NCI-H1930 (cell line): ENCODE measurements at regions not wholly inside any gene's neighbourhood (a gene's known extent, or its start where the extent isn't known, plus 50 kb on each side); places are given as distances from the start of the nearest gene placed in this dataset.
"Not testable (repeated sequence)": the region's sequence is repeated elsewhere in the genome, so short reads cannot be mapped to it uniquely, and the experiment has no call there.

ENCODE experiments used
- DNase-seq, 2 experiments: peaks; one replicate each; lab custom pipeline; 2025; lab: John Stamatoyannopoulos, UW

DNA sequence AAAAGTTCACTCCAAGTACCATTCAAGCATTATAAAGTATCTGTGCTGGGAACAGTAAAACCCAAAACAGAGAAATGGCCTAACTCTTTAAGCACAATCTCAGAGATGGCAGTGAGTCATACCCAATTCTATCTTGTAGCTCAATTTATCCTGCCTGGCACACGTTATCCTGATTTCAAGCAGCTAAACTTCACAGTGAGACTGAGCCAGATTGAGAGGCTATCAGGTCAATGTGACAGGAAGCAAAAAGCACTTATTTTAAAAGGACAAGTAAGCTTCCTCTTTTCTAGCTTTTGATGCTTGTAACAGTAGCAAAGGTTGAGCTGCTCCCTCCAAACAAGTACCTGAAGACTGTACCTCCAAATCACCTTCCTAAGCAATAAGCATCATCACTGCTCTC, 324.9 kb downstream of the NAF1 start:
- DNase-seq, result no peak

DNA sequence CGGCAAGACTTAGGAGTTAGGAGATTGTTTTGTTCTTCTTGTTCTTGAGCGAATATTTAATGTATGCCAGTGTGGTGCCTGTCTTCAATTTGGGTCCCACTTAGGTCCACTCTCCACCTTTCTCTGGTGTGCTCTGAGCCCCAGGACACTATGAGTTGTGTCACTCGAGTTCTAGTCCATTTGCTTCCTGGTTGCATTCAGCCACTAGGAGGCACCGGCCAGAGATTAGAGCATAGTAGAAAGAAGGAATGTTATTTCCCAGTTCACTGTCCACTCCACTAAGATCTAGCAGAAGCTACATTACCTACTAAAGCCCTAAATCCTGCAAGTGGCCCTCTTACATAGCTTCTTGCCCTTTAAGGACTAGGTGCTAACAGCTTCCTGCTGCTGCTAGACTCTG, 326.9 kb downstream of the NAF1 start:
- no peak for DNase-seq

DNA sequence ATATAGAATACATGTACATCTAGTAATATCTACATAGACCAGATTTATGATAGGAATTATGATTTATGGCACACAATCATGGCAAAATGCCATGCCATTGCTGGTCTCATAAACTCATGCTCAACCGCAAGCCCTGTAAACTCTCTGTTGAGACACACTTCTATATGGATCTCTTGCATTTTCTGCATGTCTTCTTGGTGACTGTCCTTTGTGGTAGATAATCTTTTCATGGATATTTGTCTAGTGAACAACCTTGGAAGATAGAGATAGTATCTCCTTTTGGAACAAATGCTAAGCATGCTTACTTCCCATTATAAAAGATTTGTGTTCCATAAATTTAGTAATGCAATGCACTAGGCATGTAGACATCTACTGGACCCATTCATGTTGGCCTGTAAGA, 328.0 kb downstream of the NAF1 start:
- DNase-seq, result no peak

DNA sequence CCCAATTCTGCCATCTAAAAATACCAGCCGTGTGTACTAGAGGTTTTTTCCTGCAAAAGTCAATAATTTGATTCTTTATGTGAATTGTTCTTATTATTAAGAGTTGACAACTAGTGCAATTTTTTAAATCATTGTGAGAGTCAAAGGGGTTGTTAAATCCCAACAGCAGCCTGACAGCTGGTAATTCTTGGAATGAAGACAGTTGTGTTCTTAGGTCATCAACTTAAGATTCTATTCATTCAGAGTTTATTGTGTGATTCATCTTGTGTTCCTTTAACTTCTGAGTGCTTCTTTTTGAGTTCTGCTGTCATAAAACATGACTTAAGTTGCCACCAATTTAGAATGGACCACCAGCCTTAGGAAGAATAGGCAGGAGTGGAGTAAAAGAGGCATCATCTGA, 329.0 kb downstream of the NAF1 start:
- DNase-seq, result no peak

DNA sequence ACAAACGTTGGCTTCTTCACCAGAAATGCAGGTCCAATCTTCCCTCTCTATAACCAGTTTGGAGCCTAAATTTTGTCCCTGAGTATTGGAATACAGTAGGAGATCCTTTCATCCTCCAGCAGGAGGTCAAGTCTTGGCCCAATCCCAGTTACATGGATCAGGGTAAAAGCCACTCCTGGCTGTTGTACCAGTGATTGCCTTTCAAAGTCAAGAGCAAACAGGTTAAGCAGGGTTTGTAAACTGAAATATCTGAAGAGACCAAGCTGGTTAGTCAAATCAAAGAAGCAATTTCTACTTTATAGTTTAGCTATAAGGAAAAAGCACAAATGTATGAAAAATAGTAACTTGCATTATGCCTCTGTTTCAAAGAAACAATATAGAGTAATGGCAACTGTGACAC, 329.4 kb downstream of the NAF1 start:
- no peak for DNase-seq

DNA sequence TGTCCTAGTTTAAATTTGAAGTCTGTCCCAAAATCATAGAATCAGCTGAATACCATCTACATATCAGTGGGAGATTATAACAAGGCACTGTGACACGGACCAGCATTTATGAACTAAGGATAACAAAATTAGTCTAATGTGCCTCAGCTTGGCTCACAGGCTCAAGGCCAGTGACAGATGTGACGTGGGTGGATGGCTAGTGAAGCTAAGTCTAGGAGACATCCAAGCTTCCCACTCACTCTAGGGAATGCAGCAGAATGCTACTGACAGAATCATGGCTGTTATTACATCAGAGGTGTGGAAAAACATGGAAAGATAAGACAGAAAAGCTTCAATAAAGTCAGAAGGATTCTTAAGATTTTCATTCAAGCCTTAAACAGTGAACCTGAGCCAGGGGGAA, 329.9 kb downstream of the NAF1 start:
- DNase-seq, result no peak

DNA sequence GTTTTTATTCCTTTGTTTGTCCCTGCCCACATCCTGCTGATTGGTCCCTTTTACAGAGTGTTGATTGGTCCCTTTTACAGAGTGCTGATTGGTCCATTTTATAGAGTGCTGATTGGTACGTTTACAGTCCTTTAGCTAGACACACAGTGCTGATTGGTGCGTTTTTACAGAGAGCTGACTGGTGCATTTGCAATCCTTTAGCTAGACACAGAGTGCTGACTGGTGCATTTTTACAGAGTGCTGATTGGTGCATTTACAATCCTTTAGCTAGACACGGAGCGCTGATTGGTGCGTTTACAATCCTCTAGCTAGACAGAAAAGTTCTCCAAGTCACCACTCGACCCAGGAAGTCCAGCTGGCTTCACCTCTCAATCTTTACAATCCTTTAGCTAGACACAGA, 330.4 kb downstream of the NAF1 start:
- not testable (repeated sequence) for DNase-seq

DNA sequence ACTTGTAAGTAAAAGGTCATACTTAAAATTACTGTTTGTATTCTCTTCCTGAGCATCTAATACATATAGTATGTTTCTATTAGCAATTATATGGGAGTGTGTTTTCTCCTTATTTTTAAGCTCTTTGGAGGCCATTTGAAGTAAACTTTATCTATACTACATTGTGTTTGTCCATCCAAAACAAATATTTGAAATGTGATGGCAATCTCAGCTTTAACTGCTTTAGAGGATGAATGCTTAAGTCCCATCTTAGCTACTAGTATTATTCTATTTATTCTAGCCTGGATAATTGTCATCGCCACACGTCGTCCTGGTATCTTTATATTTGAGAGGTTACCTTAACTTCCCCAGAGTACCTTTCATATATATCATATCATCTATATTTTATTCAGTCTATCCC, 335.8 kb downstream of the NAF1 start:
- DNase-seq, result peak in 1 of 2 experiments; percentile 32

DNA sequence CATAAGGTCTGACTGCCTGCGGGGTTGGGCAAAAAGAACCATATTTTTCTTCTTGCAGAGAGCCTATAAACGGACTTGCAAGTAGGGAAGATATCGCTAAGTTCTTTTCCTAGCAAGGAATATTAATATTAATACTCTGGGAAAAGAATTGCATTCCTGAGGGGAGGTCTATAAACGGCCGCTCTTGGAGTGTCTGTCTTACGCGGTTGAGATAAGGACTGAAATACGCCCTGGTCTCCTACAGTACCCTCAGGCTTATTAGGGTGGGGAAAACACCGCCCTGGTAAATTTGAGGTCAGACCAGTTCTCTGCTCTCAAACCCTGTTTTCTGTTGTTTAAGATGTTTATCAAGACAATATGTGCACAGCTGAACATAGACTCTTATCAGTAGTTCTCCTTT, 349.3 kb downstream of the NAF1 start:
- DNase-seq, result not testable (repeated sequence)

DNA sequence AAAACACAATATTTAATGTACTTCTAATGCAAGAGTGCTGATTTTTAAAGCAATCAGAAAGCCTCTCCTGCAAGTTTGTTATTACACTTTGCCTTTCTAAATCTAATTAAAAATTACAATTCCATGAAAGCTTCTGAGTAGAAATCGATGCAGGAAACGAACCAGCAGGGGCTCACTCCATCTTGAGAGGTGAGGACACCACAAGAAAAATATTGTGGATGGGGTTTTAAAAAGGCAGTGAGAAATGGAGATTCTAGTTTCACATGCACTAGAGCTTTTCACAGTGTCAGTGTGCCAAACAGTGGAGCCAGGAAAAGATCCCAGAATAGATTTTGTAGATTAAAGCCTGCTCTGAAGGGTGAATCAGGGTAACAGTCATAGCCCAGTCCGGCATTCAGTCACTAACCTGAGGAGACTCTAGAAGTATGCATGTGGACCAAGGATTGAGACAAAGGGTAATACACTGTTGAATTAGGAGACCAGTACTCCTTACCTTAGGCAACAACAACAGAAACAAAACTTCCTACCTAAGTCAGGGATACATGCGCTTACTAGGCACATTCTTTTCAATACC, 362.3 kb downstream of the NAF1 start:
- DNase-seq, result no peak

DNA sequence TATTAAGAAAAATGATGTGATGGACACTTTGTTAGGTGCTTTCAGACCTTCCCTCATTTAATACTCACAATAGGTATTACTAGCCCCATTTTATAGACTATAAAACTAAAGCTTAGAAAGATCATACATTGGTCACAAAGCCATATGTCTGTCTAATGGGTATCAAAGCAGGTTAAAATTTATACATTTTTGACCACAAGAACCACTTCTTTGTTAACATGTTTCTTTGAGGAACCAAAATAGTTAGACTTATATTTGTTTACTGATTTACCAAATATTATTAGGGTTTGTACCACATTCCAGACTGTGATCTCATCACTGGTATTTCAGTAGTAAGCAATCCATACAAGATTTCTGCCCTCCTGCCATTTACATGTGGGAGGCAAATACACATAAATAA, 363.3 kb downstream of the NAF1 start:
- DNase-seq, result no peak

DNA sequence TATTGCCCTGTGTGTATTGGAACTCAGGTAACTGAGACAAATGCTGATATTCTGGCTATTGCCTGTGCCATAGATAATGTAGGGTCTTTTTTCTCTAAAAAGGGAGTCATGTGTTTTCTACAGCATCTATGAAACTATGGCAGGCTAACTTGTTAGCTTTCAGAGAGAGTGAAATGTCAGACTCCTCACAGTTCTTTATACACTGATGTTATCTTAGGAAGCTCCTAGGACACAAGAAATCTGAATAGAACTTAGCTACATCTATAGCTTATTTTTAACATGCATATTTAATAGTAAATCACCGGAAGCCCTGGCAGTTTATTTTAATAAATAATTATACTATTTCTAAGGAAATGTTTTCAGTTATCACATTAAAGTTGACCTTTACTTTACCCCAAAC, 369.6 kb downstream of the NAF1 start:
- DNase-seq, result no peak

DNA sequence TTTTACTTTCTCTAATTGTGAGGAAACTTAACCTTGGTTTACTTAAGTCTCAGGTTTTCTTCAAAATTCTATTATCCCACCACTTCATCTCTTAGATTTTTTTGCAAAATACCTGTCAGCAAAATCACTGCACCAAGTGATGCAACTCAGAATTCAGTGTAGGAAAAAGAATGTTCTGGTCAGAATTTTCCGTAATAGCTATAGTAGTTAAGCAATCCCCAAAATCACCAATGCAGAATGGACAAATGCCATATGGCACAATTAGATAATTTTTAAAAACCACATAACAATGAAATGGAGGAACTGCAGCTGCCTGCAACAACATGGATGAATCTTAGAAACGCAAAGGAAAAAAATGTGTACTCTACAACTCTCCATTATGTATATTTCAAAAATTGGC, 373.1 kb downstream of the NAF1 start:
- no peak for DNase-seq

DNA sequence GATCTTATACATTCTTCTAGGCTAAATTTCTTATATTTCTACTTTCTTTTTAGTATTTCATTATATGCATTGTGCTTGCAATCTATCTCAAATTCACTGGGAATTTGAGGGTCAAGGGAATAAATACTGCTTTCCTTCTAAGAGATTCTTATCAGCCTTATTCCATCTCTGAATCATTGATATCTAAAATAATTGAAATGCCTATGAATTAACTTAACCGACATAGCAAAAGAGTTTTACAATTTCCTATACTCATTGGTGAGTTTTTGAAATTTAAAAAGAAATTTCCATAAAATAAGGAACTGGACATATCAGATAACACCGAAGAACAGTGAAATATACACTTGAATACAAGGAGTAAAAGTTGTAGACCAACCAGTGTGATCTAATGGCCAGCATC, 373.7 kb downstream of the NAF1 start:
- no peak for DNase-seq

DNA sequence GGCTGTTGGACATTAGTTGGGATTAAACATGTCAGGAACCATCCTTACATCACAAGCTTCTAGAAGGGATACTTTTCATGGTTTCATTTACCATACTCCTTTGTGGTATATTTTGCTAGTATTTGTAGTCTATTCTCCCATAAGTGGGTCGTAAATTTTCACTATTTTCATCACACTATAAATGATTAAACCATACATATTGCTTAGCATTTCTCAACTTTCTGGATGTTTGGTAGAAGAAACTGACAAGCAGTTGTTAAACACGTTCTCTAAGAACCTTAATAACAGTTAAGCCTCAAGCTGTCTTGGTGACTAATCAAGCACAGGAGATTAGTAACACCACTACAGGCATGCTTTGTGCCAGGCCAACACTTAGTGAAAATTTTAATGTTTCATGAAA, 375.5 kb downstream of the NAF1 start:
- DNase-seq, result no peak

DNA sequence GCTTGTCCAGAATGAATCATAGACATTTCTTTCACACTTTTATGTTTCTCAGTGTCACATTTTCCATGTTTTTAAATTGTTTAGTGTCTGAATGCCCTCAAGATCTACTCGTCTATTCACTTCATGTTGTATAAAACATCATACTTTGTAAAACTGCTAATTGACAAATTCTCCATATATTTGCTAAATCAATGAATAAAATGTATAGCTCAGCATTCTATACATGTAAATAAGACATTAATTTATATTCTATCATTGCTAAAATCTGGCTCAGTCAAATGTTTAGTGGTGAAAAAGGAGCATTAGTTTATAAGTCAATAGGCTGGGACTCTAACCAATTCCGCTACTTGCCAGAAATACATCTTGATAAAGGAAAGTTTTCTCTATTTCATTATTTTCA, 379.6 kb downstream of the NAF1 start:
- no peak for DNase-seq

DNA sequence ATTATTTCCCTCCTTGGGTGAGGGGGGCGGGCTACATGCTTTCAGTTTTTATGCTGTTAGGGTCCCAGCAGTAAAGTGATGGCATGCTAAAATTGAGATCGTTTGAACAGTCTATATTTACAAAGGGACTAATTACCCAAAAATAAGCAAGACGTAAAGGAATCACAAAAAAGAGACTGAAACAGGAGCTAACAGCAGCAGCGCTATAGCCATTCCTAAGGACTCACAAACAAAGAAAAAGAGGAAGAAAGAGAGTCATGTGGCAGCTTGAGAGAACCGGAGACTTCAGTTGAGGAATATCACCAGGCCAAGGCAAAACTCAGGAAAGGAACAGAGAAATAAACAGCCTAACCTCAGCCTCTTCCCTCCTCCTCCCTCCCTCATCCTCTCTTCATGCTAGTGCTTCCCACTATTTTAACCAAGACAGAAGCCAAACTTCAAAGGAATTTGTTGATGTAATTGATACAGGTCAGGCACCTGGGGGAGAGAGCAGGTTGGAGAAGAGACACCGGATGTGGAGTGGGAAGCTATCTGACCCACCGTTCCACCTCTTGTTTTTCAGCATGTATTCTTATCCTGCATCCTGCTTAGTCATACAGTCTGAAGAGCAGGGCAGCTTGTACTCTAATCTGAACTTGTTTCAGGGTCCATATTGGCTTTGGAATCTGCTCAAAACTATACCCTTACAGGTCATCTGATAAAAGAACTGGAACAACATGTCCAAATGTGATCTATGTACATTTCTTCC, 383.7 kb downstream of the NAF1 start:
- DNase-seq, result no peak

DNA sequence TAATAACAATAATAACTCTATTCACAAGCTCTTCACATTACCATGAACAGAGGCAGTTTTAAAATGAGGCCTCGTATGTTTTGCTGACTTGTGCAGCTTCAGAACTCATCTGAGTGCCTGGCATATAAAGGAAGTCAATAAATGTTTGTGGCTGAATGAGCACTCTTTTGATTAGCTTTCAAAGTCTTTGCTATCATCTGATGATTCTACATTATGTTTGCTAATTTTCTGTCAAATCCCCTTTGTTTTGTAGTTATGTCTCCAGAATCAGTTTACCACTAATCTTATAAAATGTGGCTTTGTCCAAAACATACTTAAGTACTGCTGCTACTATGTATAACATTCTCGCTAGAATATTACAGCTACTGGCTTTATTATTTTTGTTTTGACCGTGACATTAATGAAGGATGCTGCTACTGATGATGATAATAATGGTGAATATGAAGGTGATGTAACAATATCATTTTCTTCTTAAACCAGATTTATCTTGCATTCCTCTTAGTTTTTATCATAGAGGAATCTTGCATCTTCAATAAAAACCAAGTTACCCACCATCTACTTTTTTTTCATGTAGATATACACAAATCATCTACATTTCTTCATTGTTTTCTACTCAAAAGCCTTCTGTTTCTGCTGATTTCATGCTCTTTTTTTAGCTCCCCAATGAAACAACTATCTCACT, 384.5 kb downstream of the NAF1 start:
- DNase-seq, result no peak

DNA sequence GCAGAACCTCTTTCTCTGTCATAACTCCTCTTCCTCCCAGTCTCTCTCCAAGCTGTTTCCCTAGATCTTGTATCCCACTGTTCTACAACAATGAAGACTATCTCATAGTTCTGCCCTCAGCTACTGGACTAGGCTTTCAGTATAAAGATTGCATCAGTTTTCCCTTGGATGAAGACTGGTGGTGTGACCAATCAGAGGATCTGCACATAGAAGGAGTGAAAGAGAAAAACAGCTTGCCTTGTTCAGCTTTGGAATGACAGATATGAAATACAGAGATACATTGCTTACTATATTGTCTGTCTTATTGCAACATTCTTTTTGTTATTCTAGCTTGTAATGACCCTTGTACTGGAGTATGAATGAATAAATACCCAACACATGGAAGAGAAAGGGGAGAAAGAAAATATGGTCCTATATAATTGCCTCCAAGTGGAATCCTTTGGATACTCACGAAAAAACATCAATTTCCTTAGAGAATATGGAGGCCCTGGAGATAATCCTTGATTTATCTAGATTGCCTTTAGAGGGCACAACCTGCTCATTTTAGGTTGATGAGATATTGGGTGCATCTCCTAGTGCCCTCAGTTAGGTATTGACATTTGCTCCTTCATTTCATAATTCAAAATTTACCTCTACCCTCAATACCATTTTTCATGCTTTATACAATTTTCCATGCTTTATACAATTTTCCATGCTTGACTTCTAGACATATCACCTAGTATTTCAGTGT, 395.8 kb downstream of the NAF1 start:
- DNase-seq, result no peak

DNA sequence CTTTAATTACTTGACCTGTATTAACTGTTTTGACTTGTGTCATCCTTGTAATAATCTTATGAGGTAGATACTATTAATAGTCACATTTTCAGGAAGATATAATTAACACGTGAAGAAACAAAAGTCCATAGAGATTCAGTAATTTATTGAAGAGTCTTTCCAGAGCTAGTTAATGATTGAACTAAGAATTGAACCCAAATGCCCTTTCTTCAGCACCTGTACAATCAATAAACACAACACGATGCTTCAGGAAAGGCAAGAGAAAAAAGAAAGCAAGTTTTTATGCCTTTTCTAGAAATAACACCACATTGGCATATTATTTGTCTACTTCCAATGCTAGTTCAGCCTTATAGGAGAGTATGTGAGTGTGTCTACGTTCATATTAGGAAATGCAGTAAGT, 399.6 kb downstream of the NAF1 start:
- no peak for DNase-seq

DNA sequence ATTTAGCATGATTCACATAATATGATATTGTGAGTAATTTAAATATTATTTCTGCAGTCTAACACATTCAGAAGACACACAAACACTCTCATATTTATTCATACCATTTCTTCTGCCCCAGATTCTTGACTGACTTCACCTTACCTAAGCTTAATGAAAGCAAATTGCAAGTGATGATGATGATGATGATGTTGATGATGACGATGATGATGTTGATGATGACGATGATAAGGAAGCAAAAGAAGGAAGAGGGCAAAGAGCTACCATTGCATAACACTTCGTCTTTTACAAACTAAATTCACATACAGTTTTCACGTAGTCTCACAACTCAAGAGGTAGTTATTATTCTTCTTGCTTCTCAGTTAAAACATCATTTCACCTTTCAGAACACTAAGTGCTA, 404.7 kb downstream of the NAF1 start:
- no peak for DNase-seq

DNA sequence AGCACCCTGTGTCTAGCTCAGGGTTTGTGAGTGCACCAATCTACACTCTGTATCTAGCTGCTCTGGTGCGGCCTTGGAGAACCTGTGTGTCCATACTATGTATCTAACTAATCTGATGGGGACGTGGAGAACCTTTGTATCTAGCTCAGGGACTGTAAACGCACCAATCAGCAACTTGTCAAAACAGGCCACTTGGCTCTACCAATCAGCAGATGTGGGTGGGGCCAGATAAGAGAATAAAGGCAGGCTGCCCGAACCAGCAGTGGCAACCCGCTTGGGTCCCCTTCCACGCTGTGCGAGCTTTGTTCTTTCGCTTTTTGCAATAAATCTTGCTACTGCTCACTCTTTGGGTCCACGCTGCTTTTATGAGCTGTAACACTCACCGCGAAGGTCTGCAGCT, 426.5 kb downstream of the NAF1 start:
- not testable (repeated sequence) for DNase-seq

DNA sequence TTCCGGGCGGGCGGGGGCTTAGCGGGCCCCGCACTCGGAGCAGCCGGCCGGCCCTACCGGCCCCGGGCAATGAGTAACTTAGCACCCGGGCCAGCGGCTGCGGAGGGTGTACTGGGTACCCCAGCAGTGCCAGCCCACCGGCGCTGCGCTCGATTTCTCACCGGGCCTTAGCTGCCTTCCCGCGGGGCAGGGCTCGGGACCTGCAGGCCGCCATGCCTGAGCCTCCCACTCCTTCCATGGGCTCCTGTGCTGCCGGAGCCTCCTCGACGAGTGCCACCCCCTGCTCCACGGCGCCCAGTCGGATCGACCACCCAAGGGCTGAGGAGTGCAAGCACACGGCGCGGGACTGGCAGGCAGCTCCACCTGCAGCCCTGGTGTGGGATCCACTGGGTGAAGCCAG, 427.1 kb downstream of the NAF1 start:
- not testable (repeated sequence) for DNase-seq
